NCI-H1105 treated with DMSO at 0.1 percent for 48 hours (cell line): ENCODE measurements at regions not wholly inside any gene's neighbourhood (a gene's known extent, or its start where the extent isn't known, plus 50 kb on each side); places are given as distances from the start of the nearest gene placed in this dataset.
"Not testable (repeated sequence)": the region's sequence is repeated elsewhere in the genome, so short reads cannot be mapped to it uniquely, and the experiment has no call there.

ENCODE experiments used
- DNase-seq: peaks from one replicate; lab custom pipeline; 2025; lab: John Stamatoyannopoulos, UW

- DNase-seq = not testable (repeated sequence)
These were observed 66.6 kb upstream of the SOX11 start for GRCh38 chr2:5625556-5626065.

DNA sequence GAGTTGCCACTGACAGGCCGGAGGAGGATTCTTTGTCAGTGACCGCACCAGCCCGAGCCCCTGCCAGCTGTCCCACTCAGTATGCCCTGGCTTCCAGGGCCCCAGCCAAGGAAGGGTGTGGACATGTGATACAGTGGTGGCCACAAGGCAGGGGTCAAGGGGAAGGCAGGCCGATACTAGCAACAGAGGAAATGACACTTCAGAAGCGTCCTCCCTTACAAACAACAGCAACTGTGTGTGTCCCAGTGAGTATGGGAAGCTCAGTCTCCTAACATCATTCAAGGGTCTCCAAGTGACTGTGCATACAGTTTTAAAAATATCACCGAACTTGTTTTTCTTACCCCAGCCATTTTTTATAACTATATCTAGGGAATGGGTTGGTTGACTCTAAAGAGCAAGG is 63.7 kb upstream of the SOX11 start:
- DNase-seq = not testable (repeated sequence)

- DNase-seq = not testable (repeated sequence)
These were observed 62.7 kb upstream of the SOX11 start for GRCh38 chr2:5629510-5629909.

DNA sequence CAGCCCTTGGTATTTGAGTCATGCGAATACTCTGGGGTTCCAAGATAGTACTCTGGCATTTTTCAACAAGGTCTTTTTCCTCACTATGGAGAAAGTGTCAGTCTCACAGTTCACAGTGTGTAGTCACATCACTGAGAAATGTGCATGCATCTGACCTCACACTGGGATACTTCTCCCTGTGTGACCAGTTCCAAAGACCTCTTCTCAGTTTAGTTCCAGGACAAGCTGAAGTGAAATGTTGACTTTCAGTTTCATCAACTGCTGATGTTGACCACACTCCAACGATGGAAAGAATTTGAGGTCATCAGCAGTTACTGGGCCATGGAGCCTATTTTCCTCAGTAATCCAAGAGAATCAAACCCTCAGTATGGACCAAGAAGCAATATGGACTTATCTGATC is 55.1 kb upstream of the SOX11 start:
- DNase-seq = not testable (repeated sequence)
